H1 (cell line): ENCODE measurements at regions not wholly inside any gene's neighbourhood (a gene's known extent, or its start where the extent isn't known, plus 50 kb on each side); places are given as distances from the start of the nearest gene placed in this dataset.

Experiments
- CTCF ChIA-PET: fragments of 300-600 bp; sonication (Branson Sonifier 250); formaldehyde crosslinking; loops from one replicate; lab custom pipeline; 2021; ENCODE audit not compliant: partially characterized antibody; lab: Charles Lee
- POLR2A ChIA-PET: fragments of 300-600 bp; sonication (Branson Sonifier 250); formaldehyde crosslinking; loops from one replicate; lab custom pipeline; 2021; ENCODE audit warnings: inconsistent platforms; ENCODE audit not compliant: partially characterized antibody; lab: Charles Lee
- DNase-seq, 2 experiments: peaks; one replicate each; pipeline versions ENCODE4 v3.0.0 to v3.0.0-alpha.2; 2010 to 2022; ENCODE audit warnings: low spot score in 2 of 2, low read depth in 1 of 2, mixed read lengths in 1 of 2
- FAIRE-seq: peaks from 2 replicates; lab custom pipeline; 2011; peaks lifted over from hg19 to GRCh38; lab: Jason Lieb, UNC
- H2AFZ ChIP-seq: 2 replicates; pipeline ENCODE4 v1.8.1; 2012; ENCODE audit warnings: low read length, inconsistent platforms
- H2AK5ac ChIP-seq: 2 replicates; pipeline ENCODE4 v1.6.1; 2013; ENCODE audit warnings: low read depth, low read length
- H2BK120ac ChIP-seq: replicated peaks from 2 replicates; pipeline ENCODE3; 2013; ENCODE audit warnings: low read depth, low read length, inconsistent platforms
- H2BK12ac ChIP-seq: 2 replicates; pipeline ENCODE4 v1.6.1; 2013; ENCODE audit warnings: low read depth, low read length
- H2BK15ac ChIP-seq: 2 replicates; pipeline ENCODE4 v1.6.1; 2013; ENCODE audit warnings: low read length
- H2BK20ac ChIP-seq: 2 replicates; pipeline ENCODE4 v1.6.1; 2013; ENCODE audit warnings: low read length
- H2BK5ac ChIP-seq: 2 replicates; pipeline ENCODE4 v1.6.1; 2013; ENCODE audit warnings: low read depth, low read length
- H3K14ac ChIP-seq: 2 replicates; pipeline ENCODE4 v1.6.1; 2013; ENCODE audit warnings: inconsistent platforms; ENCODE audit not compliant: insufficient read length
- H3K18ac ChIP-seq: 2 replicates; pipeline ENCODE4 v1.6.1; 2013; ENCODE audit warnings: low read length; ENCODE audit errors: extremely low read depth
- H3K23ac ChIP-seq: 2 replicates; pipeline ENCODE4 v1.6.1; 2013; ENCODE audit warnings: inconsistent platforms; ENCODE audit not compliant: insufficient read length
- H3K23me2 ChIP-seq: 2 replicates; pipeline ENCODE4 v1.6.1; 2013; ENCODE audit warnings: low read depth, low read length
- H3K27ac ChIP-seq: 2 replicates; pipeline ENCODE4 v1.6.1; 2011; ENCODE audit warnings: low read depth, low read length, inconsistent platforms
- H3K27me3 ChIP-seq, 4 experiments: replicated peaks in 1 of 4; 1 replicate in 1 of 4; 2 replicates in 3 of 4; pipeline versions ENCODE4 v1.6.1 to v1.8.1; 2011 to 2013; ENCODE audit warnings: low read length in 3 of 4, mild to moderate bottlenecking in 3 of 4, inconsistent platforms in 2 of 4, mixed read lengths in 2 of 4, moderate library complexity in 1 of 4; ENCODE audit not compliant: control insufficient read depth in 3 of 4, insufficient read depth in 3 of 4; ENCODE audit errors: extremely low read depth in 1 of 4
- H3K36me3 ChIP-seq, 4 experiments: 2 replicates each; pipeline versions ENCODE4 v1.6.1 to v1.8.1; 2011 to 2013; ENCODE audit warnings: mild to moderate bottlenecking in 4 of 4, low read length in 3 of 4, moderate library complexity in 2 of 4, control low read depth in 1 of 4, inconsistent platforms in 1 of 4; ENCODE audit not compliant: insufficient read depth in 4 of 4, control insufficient read depth in 2 of 4
- H3K4ac ChIP-seq: replicated peaks from 2 replicates; pipeline ENCODE3; 2013; ENCODE audit warnings: low read length, low read depth, mixed read lengths, inconsistent platforms; ENCODE audit not compliant: insufficient read length
- H3K4me1 ChIP-seq, 4 experiments: replicated peaks in 1 of 4; 1 replicate in 1 of 4; 2 replicates in 3 of 4; pipeline versions ENCODE4 v1.6.1 to v1.8.1; 2011 to 2013; ENCODE audit warnings: low read length in 3 of 4, inconsistent platforms in 2 of 4, mixed read lengths in 1 of 4; ENCODE audit not compliant: insufficient read depth in 4 of 4, control insufficient read depth in 3 of 4
- H3K4me2 ChIP-seq, 2 experiments: 2 replicates each; pipeline versions ENCODE4 v1.6.1 to v1.8.1; 2011 to 2013; ENCODE audit warnings: low read depth in 2 of 2, low read length in 2 of 2, control low read depth in 1 of 2, inconsistent platforms in 1 of 2, mild to moderate bottlenecking in 1 of 2; ENCODE audit not compliant: insufficient read depth in 1 of 2
- H3K4me3 ChIP-seq, 4 experiments: fragments of 200-600, 300-600 bp in 1 of 4; sonication (generic), shearing (Covaris generic), sonication (Bioruptor Twin) in 1 of 4; 2 replicates each; pipeline versions ENCODE4 v1.5.1 to v1.8.1; 2011 to 2016; ENCODE audit warnings: low read length in 4 of 4, low read depth in 3 of 4, control low read depth in 2 of 4, inconsistent platforms in 2 of 4, mild to moderate bottlenecking in 2 of 4, mixed read lengths in 1 of 4, moderate library complexity in 1 of 4; ENCODE audit not compliant: insufficient read depth in 2 of 4; ENCODE audit errors: extremely low read depth in 1 of 4
- H3K56ac ChIP-seq: replicated peaks from 2 replicates; pipeline ENCODE3; 2013; ENCODE audit warnings: low read depth, mild to moderate bottlenecking, mixed read lengths, low read length, inconsistent platforms; ENCODE audit not compliant: insufficient read length
- H3K79me1 ChIP-seq: 2 replicates; pipeline ENCODE4 v1.6.1; 2013; ENCODE audit warnings: low read depth, low read length, control low read depth
- H3K79me2 ChIP-seq, 2 experiments: 2 replicates each; pipeline versions ENCODE4 v1.6.1 to v1.8.1; 2012 to 2013; ENCODE audit warnings: low read length in 2 of 2, mild to moderate bottlenecking in 2 of 2, inconsistent platforms in 1 of 2; ENCODE audit not compliant: insufficient read depth in 2 of 2, control insufficient read depth in 1 of 2
- H3K9ac ChIP-seq, 4 experiments: replicated peaks in 1 of 4; 1 replicate in 1 of 4; 2 replicates in 3 of 4; pipeline versions ENCODE4 v1.6.1 to v1.8.1; 2011 to 2013; ENCODE audit warnings: low read depth in 3 of 4, low read length in 3 of 4, control low read depth in 2 of 4, mild to moderate bottlenecking in 2 of 4, moderate library complexity in 2 of 4, inconsistent platforms in 1 of 4; ENCODE audit errors: extremely low read depth in 1 of 4
- H3K9me3 ChIP-seq, 2 experiments: 2 replicates each; pipeline versions ENCODE4 v1.6.1 to v1.8.1; 2012 to 2013; ENCODE audit warnings: mild to moderate bottlenecking in 2 of 2, moderate library complexity in 2 of 2, control low read depth in 1 of 2, inconsistent platforms in 1 of 2, low read depth in 1 of 2, low read length in 1 of 2, mixed read lengths in 1 of 2; ENCODE audit not compliant: insufficient read depth in 2 of 2
- H4K20me1 ChIP-seq, 2 experiments: replicated peaks in 1 of 2; 2 replicates each; pipeline versions ENCODE3 to v1.8.1; 2011 to 2013; ENCODE audit warnings: inconsistent platforms in 2 of 2, low read length in 2 of 2, mild to moderate bottlenecking in 1 of 2; ENCODE audit not compliant: insufficient read depth in 2 of 2, control insufficient read depth in 1 of 2
- H4K5ac ChIP-seq: 2 replicates; pipeline ENCODE4 v1.6.1; 2013; ENCODE audit warnings: low read length, low read depth, mixed read lengths, inconsistent platforms; ENCODE audit not compliant: insufficient read length
- H4K8ac ChIP-seq: 2 replicates; pipeline ENCODE4 v1.8.0; 2013; ENCODE audit warnings: mild to moderate bottlenecking, moderate library complexity, low read length, inconsistent platforms; ENCODE audit not compliant: insufficient read depth; ENCODE audit errors: extremely low read depth
- H4K91ac ChIP-seq: replicated peaks from 2 replicates; pipeline ENCODE3; 2013; ENCODE audit warnings: low read length, mixed read lengths, inconsistent platforms; ENCODE audit not compliant: insufficient read length
- CBX5 ChIP-seq: fragments of 300-800, 300-1000 bp; sonication (generic); IDR thresholded peaks from 2 replicates; pipeline ENCODE4 v1.7.1; 2016; ENCODE audit warnings: antibody characterized with exemption, low read length, low read depth
- CTCF ChIP-seq, 3 experiments: IDR thresholded peaks; 1 replicate in 2 of 3; 2 replicates in 1 of 3; pipeline versions ENCODE4 v1.5.1 to v1.6.1; 2011; ENCODE audit warnings: low read length in 3 of 3, mild to moderate bottlenecking in 3 of 3, inconsistent platforms in 2 of 3, low read depth in 1 of 3, moderate library complexity in 1 of 3; ENCODE audit not compliant: insufficient read depth in 1 of 3; ENCODE audit errors: control extremely low read depth in 1 of 3
- KDM5A ChIP-seq: fragments of 200-600 bp; IDR thresholded peaks from 2 replicates; pipeline ENCODE4 v1.7.1; 2012; ENCODE audit warnings: mild to moderate bottlenecking, low read length, inconsistent platforms, mixed read lengths
- POU5F1 ChIP-seq: IDR thresholded peaks from 2 replicates; pipeline ENCODE4 v1.6.1; 2011; ENCODE audit warnings: low read depth, mild to moderate bottlenecking, low read length, moderate library complexity
- RAD21 ChIP-seq, 2 experiments: IDR thresholded peaks in 1 of 2; conservative IDR thresholded peaks in 1 of 2; 2 replicates each; pipeline ENCODE4 v1.6.1; 2011; ENCODE audit warnings: low read depth in 2 of 2, low read length in 2 of 2, improper control_type of control experiment in 1 of 2, inconsistent platforms in 1 of 2, mild to moderate bottlenecking in 1 of 2, moderate library complexity in 1 of 2
- RFX5 ChIP-seq: IDR thresholded peaks from 2 replicates; pipeline ENCODE4 v1.6.1; 2011; ENCODE audit warnings: low read depth, low read length, improper control_type of control experiment, borderline replicate concordance
- TBP ChIP-seq: IDR thresholded peaks from 2 replicates; pipeline ENCODE4 v1.6.1; 2011; ENCODE audit warnings: low read depth, low read length, improper control_type of control experiment
- TCF12 ChIP-seq: IDR thresholded peaks from 2 replicates; pipeline ENCODE4 v1.6.1; 2011; ENCODE audit warnings: low read depth, mild to moderate bottlenecking, low read length
- WGBS, 2 experiments: shearing (Covaris generic) in 1 of 2; methylation state at CpG; one replicate each; pipeline versions ENCODE4 v1.1.6 to v1.1.7; 2013 to 2015; ENCODE audit warnings: low lambda C conversion rate in 2 of 2, mixed read lengths in 2 of 2, inconsistent platforms in 1 of 2, low coverage in 1 of 2, missing lambda C conversion rate in 1 of 2; ENCODE audit not compliant: insufficient replicate concordance in 2 of 2, insufficient coverage in 1 of 2, insufficient read length in 1 of 2; ENCODE audit errors: extremely low coverage in 1 of 2, missing lambda C conversion rate in 1 of 2; 5-methylcytosine and 5-hydroxymethylcytosine counted together

- Histone ChIP-seq H4K5ac (no peak overlapping the region), H3K79me2 (no peaks in the 10 kb centered on the region), H4K91ac (no peak overlapping the region), H2AFZ (0 out of 2 replicates have a peak overlapping the region, but pooled peaks have one; percentile 12), H4K8ac (no peak overlapping the region), H2BK15ac (no peak overlapping the region), H3K27ac (no peak overlapping the region), H3K9me3 (no peaks in the 10 kb centered on the region), H3K9ac (no peak overlapping the region), H3K4me2 (no peak overlapping the region), H3K27me3 (no peaks in the 10 kb centered on the region), H3K14ac (no peak overlapping the region), H2BK120ac (no peak overlapping the region), H3K18ac (no peak overlapping the region), H3K79me1 (no peaks in the 10 kb centered on the region), H3K4me3 (no peak overlapping the region), H2BK20ac (no peak overlapping the region), H2BK12ac (no peak overlapping the region), H3K56ac (no peak overlapping the region), H3K23me2 (no peaks in the 10 kb centered on the region), H2BK5ac (no peak overlapping the region), H3K23ac (no peak overlapping the region), H3K36me3 (no peaks in the 10 kb centered on the region), H3K4me1 (no peaks in the 10 kb centered on the region), H4K20me1 (no peaks in the 10 kb centered on the region), H3K4ac (no peak overlapping the region), H2AK5ac (no peak overlapping the region)
- 78% methylated on average over 3 of the region's 3 CpGs; no CpG with 5 or more reads in 1 of the 2 experiments for WGBS, 2 experiments
- ChIA-PET CTCF (interaction anchor here (0.6 to 3.3 kb wide), 9 partner anchors 10 to 325 kb away, joined by 3 to 11 read pairs (median 3); no protein-coding TSS in a partner anchor), POLR2A (no interaction called here)
- TF ChIP-seq CBX5 = no peak
- TF ChIP-seq KDM5A = no peak
- TF ChIP-seq RAD21 (IDR thresholded peaks at IDR 0.05 in 1 of 2, conservative IDR thresholded peaks at IDR 0.05 in 1 of 2; ENCODE audit: low read depth in 2 of 2, low read length in 2 of 2) = peak; percentile 69 to 74
- no peak for TF ChIP-seq POU5F1
- no peak for TF ChIP-seq TBP
- peak in 2 of 3 experiments; percentile 36 to 47; a peak in 2 of 4 replicates for TF ChIP-seq CTCF (IDR thresholded peaks at IDR 0.05; ENCODE audit: control extremely low read depth in 1 of 3, insufficient read depth in 1 of 3, low read depth in 1 of 3, low read length in 3 of 3)
- TF ChIP-seq RFX5 = no peak
- TF ChIP-seq TCF12 = no peak
- FAIRE-seq (peak; percentile 52), DNase-seq (no peak)
These were observed 96.3 kb upstream of the RANBP3L start for GRCh38 chr5:36397901-36398536.
